Vagina (tissue), 2 donors: ENCODE measurements at regions not wholly inside any gene's neighbourhood (a gene's known extent, or its start where the extent isn't known, plus 50 kb on each side); places are given as distances from the start of the nearest gene placed in this dataset.

ENCODE experiments used
- DNase-seq, 2 donors: peaks; one replicate each; pipeline ENCODE4 v3.0.0-alpha.2; 2017; ENCODE audit errors: extremely low spot score in 2 of 2
- H3K27ac ChIP-seq: fragments of 200-600 bp; sonication (generic); one replicate; pipeline ENCODE4 v1.5.1; 2019
- H3K27me3 ChIP-seq: fragments of 200-600 bp; sonication (generic); one replicate; pipeline ENCODE4 v1.5.1; 2019
- H3K36me3 ChIP-seq, 2 donors: fragments of 200-600 bp; sonication (generic); one replicate each; pipeline ENCODE4 v1.5.1; 2017 to 2019
- H3K4me1 ChIP-seq: fragments of 200-600 bp; sonication (generic); one replicate; pipeline ENCODE4 v1.5.1; 2019
- H3K4me3 ChIP-seq, 2 donors: fragments of 200-600 bp; sonication (generic); 1 replicate in 1 of 2; 2 replicates in 1 of 2; pipeline ENCODE4 v1.5.1; 2016 to 2019
- H3K9me3 ChIP-seq: fragments of 200-600 bp; sonication (generic); one replicate; pipeline ENCODE4 v1.5.1; 2019
- CTCF ChIP-seq, 3 experiments: fragments of 450-650 bp in 2 of 3; fragments of 200-600 bp in 1 of 3; sonication (generic) in 1 of 3; IDR thresholded peaks; one replicate each; pipeline ENCODE4 v1.5.1; 2017 to 2019; ENCODE audit warnings: antibody characterized with exemption in 3 of 3, mild to moderate bottlenecking in 2 of 3, moderate library complexity in 2 of 3
- POLR2A ChIP-seq, 2 donors: fragments of 450-650 bp; IDR thresholded peaks; one replicate each; pipeline ENCODE4 v1.6.1; 2017; ENCODE audit warnings: antibody characterized with exemption in 2 of 2, mild to moderate bottlenecking in 2 of 2, moderate library complexity in 2 of 2
- POLR2AphosphoS5 ChIP-seq, 2 donors: sonication (generic); formaldehyde crosslinking; IDR thresholded peaks; one replicate each; pipeline ENCODE4 v1.9.0; 2017; ENCODE audit warnings: antibody characterized with exemption in 2 of 2, mild to moderate bottlenecking in 2 of 2, low read depth in 1 of 2; ENCODE audit not compliant: insufficient read depth in 1 of 2
- intact Hi-C: fragments of 100-400 bp; cut with DNase I; formaldehyde crosslinking; loops from one replicate; pipeline ENCODE4 v1.15.1; 2023

GRCh38 chr18:30342675-30343074 lies 699.9 kb downstream of the DSC3 start:
- no peaks in the 10 kb centered on the region for H3K36me3 ChIP-seq
- no peak for DNase-seq
- H3K9me3 ChIP-seq = no peaks in the 10 kb centered on the region
- TF ChIP-seq POLR2A (IDR thresholded peaks at IDR 0.05) (no peak), CTCF (IDR thresholded peaks at IDR 0.05) (no peak), POLR2AphosphoS5 (IDR thresholded peaks at IDR 0.05; ENCODE audit: insufficient read depth in 1 of 2, low read depth in 1 of 2) (no peak)
- intact Hi-C loops = no loop called here
- no peak overlapping the region for H3K4me3 ChIP-seq
- H3K4me1 ChIP-seq = no peaks in the 10 kb centered on the region
- no peaks in the 10 kb centered on the region for H3K27me3 ChIP-seq
- no peak overlapping the region for H3K27ac ChIP-seq

DNA sequence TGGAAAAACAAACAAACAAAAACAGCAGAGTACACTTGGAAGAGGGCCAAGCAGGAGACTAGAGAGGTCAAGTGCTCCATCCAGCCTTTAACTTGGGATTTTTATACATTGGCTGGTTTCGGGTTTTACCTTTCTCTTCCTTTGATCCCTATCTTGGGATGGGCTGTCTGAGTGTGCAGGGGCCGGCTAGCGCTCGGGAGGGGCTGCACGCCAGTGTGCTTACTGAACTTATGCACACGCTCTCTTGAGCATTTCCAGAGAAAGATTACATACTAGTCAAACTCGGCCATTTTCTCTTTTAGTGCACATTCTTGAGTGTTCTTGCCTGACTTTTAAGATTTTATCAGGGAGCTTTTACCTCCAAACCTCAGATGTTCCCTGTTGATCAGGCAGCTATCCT lies 707.8 kb downstream of the DSC3 start:
- H3K36me3 ChIP-seq = no peaks in the 10 kb centered on the region
- DNase-seq = no peak
- TF ChIP-seq CTCF (IDR thresholded peaks at IDR 0.05) = no peak
- no peak for TF ChIP-seq POLR2A (IDR thresholded peaks at IDR 0.05)
- TF ChIP-seq POLR2AphosphoS5 (IDR thresholded peaks at IDR 0.05; ENCODE audit: insufficient read depth in 1 of 2, low read depth in 1 of 2) = no peak
- no peak overlapping the region for H3K27ac ChIP-seq
- H3K9me3 ChIP-seq = no peaks in the 10 kb centered on the region
- intact Hi-C loops = no loop called here
- H3K4me3 ChIP-seq = no peak overlapping the region
- no peaks in the 10 kb centered on the region for H3K4me1 ChIP-seq
- H3K27me3 ChIP-seq = no peaks in the 10 kb centered on the region

- H3K27me3 ChIP-seq = no peaks in the 10 kb centered on the region
- H3K9me3 ChIP-seq = no peaks in the 10 kb centered on the region
- H3K4me3 ChIP-seq = no peak overlapping the region
- TF ChIP-seq POLR2AphosphoS5 (IDR thresholded peaks at IDR 0.05; ENCODE audit: insufficient read depth in 1 of 2, low read depth in 1 of 2) (no peak), CTCF (IDR thresholded peaks at IDR 0.05) (no peak), POLR2A (IDR thresholded peaks at IDR 0.05) (no peak)
- no peak overlapping the region for H3K27ac ChIP-seq
- H3K36me3 ChIP-seq = no peaks in the 10 kb centered on the region
- intact Hi-C loops = no loop called here
- no peak for DNase-seq
- H3K4me1 ChIP-seq = no peaks in the 10 kb centered on the region
These were observed 709.2 kb downstream of the DSC3 start for GRCh38 chr18:30333310-30333709.

DNA sequence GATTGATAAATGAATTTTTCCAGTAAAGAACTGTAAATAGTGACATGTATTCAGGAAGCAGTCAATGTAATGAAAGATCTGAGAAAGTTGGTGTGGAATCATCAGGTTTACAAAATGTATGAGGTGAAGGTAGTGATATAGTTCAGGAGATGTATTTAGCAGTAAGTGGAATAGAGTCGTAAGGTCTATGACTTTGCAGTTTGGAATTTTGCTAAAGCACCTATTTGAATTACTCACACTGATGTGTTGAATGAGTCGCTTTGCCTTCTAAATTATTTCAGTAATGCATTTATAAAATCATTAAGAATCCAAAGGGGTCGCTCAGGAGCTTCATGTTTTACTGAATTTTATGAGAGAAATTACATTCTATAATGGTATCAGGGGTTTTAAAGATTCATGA lies 713.7 kb downstream of the DSC3 start:
- Histone ChIP-seq H3K4me3 (no peak overlapping the region), H3K4me1 (no peaks in the 10 kb centered on the region), H3K27me3 (no peaks in the 10 kb centered on the region), H3K36me3 (no peaks in the 10 kb centered on the region), H3K27ac (no peak overlapping the region), H3K9me3 (no peaks in the 10 kb centered on the region)
- no peak for TF ChIP-seq CTCF (IDR thresholded peaks at IDR 0.05)
- TF ChIP-seq POLR2AphosphoS5 (IDR thresholded peaks at IDR 0.05; ENCODE audit: insufficient read depth in 1 of 2, low read depth in 1 of 2) = no peak
- TF ChIP-seq POLR2A (IDR thresholded peaks at IDR 0.05) = no peak
- intact Hi-C loops = loop anchor here (10.0 kb wide), 1 partner anchor 56 kb away; no protein-coding TSS in a partner anchor
- DNase-seq = no peak

GRCh38 chr18:30302181-30302580 lies 740.4 kb downstream of the DSC3 start:
- Histone ChIP-seq H3K27ac (no peak overlapping the region), H3K4me1 (no peaks in the 10 kb centered on the region), H3K27me3 (no peaks in the 10 kb centered on the region), H3K36me3 (no peaks in the 10 kb centered on the region), H3K4me3 (no peak overlapping the region), H3K9me3 (no peaks in the 10 kb centered on the region)
- DNase-seq = no peak
- intact Hi-C loops = no loop called here
- TF ChIP-seq POLR2A (IDR thresholded peaks at IDR 0.05) (no peak), POLR2AphosphoS5 (IDR thresholded peaks at IDR 0.05; ENCODE audit: insufficient read depth in 1 of 2, low read depth in 1 of 2) (no peak), CTCF (IDR thresholded peaks at IDR 0.05) (no peak)
